ENCODE measurements at regions not wholly inside any gene's neighbourhood (a gene's known extent, or its start where the extent isn't known, plus 50 kb on each side); places are given as distances from the start of the nearest gene placed in this dataset.
A peak's percentile ranks its signal among the peaks of the same experiment; 100 is the strongest.

DNA sequence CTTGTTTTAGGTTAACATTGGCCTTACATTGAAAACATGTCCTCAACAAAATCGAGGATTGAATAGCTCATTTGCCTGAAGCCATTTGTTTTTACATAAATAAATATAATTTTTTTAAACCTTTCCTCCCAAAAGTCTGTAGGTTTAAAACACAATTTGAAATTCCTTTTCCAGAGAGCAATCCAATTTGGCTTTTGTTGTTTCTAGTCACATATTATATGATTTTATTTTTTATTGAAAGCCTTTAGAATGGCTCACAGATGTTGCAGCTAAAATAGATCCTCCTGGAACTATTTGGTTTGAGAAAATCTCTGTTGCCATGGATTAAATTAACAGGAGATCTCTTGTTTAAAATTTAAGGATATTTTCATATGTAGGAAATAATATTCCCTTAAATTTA lies 512.6 kb downstream of the KLF5 start:
- H3K4me3 Mint-ChIP-seq (ENCODE audit: unreplicated experiment): no peak overlapping the region
- TF ChIP-seq, protein P1, sequence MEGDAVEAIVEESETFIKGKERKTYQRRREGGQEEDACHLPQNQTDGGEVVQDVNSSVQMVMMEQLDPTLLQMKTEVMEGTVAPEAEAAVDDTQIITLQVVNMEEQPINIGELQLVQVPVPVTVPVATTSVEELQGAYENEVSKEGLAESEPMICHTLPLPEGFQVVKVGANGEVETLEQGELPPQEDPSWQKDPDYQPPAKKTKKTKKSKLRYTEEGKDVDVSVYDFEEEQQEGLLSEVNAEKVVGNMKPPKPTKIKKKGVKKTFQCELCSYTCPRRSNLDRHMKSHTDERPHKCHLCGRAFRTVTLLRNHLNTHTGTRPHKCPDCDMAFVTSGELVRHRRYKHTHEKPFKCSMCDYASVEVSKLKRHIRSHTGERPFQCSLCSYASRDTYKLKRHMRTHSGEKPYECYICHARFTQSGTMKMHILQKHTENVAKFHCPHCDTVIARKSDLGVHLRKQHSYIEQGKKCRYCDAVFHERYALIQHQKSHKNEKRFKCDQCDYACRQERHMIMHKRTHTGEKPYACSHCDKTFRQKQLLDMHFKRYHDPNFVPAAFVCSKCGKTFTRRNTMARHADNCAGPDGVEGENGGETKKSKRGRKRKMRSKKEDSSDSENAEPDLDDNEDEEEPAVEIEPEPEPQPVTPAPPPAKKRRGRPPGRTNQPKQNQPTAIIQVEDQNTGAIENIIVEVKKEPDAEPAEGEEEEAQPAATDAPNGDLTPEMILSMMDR (IDR thresholded peaks at IDR 0.05; ENCODE audit: unreplicated experiment): no peak
- CTCF ChIA-PET: interaction anchor here (0.7 to 1.3 kb wide), 2 partner anchors 51 to 97 kb away, joined by 3 read pairs; no protein-coding TSS in a partner anchor
- H3K27me3 Mint-ChIP-seq (ENCODE audit: insufficient read depth, unreplicated experiment): no peaks in the 10 kb centered on the region
- H3K36me3 Mint-ChIP-seq (ENCODE audit: insufficient read depth, unreplicated experiment): no peaks in the 10 kb centered on the region
- intact Hi-C loops (cut with micrococcal nuclease): no loop called here
- BruUV-seq (replicated peaks): no TSS peak
- no peaks in the 10 kb centered on the region for H3K4me1 Mint-ChIP-seq (ENCODE audit: insufficient read depth, unreplicated experiment)
- H3K9me3 Mint-ChIP-seq (ENCODE audit: unreplicated experiment): peaks cover 12% of the 10 kb centered on the region
- POLR2A ChIA-PET: interaction anchor here (0.6 to 1.1 kb wide), 3 partner anchors 10 to 201 kb away, joined by 3 to 4 read pairs (median 3); no protein-coding TSS in a partner anchor
- H3K27ac Mint-ChIP-seq (ENCODE audit: low read depth, unreplicated experiment): no peak overlapping the region
- no peak for DNase-seq (ENCODE audit: unreplicated experiment)

DNA sequence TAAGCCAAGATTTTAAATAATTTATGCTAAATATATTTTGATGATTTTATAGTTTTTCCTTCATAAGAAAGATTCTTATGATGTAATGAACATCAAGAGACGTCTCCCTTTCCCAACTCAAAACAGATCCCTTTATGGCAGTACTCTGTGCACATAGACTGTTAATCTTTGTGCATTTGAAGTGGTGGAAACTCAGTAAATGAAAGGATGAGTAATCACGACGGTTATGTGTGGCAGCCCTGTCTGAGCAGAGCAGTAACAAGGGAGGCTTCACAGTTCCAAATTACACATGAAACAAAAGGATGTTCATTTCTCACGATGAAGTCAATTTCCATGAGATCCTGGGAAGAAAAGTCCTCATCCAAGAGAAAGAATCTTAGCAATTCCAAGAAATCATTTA lies 498.1 kb downstream of the KLF5 start:
- intact Hi-C loops (cut with micrococcal nuclease): no loop called here
- no TSS peak for BruUV-seq (replicated peaks)
- no peaks in the 10 kb centered on the region for H3K4me1 Mint-ChIP-seq (ENCODE audit: insufficient read depth, unreplicated experiment)
- peak; percentile 11 for DNase-seq (ENCODE audit: unreplicated experiment)
- H3K27ac Mint-ChIP-seq (ENCODE audit: low read depth, unreplicated experiment): no peak overlapping the region
- ChIA-PET POLR2A (no interaction called here), CTCF (interaction anchor here (0.6 to 1.2 kb wide), 2 partner anchors 9 to 487 kb away, joined by 3 read pairs; no protein-coding TSS in a partner anchor)
- no peaks in the 10 kb centered on the region for H3K9me3 Mint-ChIP-seq (ENCODE audit: unreplicated experiment)
- TF ChIP-seq, protein P1 (IDR thresholded peaks at IDR 0.05; ENCODE audit: unreplicated experiment): no peak
- no peaks in the 10 kb centered on the region for H3K27me3 Mint-ChIP-seq (ENCODE audit: insufficient read depth, unreplicated experiment)
- H3K36me3 Mint-ChIP-seq (ENCODE audit: insufficient read depth, unreplicated experiment): no peaks in the 10 kb centered on the region
- no peak overlapping the region for H3K4me3 Mint-ChIP-seq (ENCODE audit: unreplicated experiment)

DNA sequence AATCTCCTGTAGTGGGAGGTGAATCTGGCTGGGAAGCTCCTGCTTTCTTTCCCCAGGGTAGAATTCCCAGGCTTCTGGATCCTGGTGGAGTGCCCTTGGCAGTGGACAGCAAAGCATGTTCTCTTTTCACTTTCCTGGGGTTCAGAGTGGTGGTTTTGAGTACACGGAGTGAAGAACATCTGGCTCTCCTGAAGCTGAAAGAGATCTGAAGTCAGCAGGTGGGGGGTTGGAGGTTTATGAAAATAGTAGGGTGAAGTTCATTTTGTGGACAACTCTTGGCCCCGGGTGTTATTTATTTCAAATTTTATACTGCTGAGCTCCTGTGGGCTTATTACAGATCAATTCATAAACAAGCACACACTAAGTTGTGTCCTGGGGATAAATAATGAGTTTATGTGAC lies 497.3 kb downstream of the KLF5 start:
- POLR2A ChIA-PET: interaction anchor here (1.2 kb wide), 1 partner anchor 17 kb away, joined by 5 read pairs; no protein-coding TSS in a partner anchor
- no peaks in the 10 kb centered on the region for H3K27me3 Mint-ChIP-seq (ENCODE audit: insufficient read depth, unreplicated experiment)
- BruUV-seq (replicated peaks): no TSS peak
- DNase-seq (ENCODE audit: unreplicated experiment): no peak
- H3K36me3 Mint-ChIP-seq (ENCODE audit: insufficient read depth, unreplicated experiment): no peaks in the 10 kb centered on the region
- CTCF ChIA-PET: interaction anchor here (0.6 to 1.2 kb wide), 2 partner anchors 8 to 45 kb away, joined by 3 read pairs; no protein-coding TSS in a partner anchor
- H3K4me1 Mint-ChIP-seq (ENCODE audit: insufficient read depth, unreplicated experiment): no peaks in the 10 kb centered on the region
- intact Hi-C loops (cut with micrococcal nuclease): no loop called here
- H3K27ac Mint-ChIP-seq (ENCODE audit: low read depth, unreplicated experiment): no peak overlapping the region
- TF ChIP-seq, protein P1 (IDR thresholded peaks at IDR 0.05; ENCODE audit: unreplicated experiment): no peak
- no peaks in the 10 kb centered on the region for H3K9me3 Mint-ChIP-seq (ENCODE audit: unreplicated experiment)
- no peak overlapping the region for H3K4me3 Mint-ChIP-seq (ENCODE audit: unreplicated experiment)

DNA sequence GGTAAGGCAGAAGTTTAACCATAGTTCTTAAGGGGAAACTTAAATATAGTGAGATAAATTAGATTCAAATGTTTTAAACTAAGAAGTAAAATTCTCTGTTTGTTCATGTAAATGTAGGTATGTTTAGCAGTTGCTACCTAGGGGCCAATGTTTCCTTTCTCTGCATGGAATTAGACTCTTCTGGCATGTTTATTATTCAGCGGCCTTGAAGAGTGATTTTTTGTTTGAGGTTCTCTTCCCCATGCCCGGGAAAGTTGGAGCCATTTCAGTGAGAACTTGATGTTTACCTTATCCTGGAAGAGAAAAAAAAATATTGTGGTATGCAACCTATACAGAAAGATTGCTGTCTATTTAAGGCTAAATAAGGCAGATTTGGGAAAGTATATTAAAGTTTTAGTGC lies 492.9 kb downstream of the KLF5 start:
- TF ChIP-seq, protein P1 (IDR thresholded peaks at IDR 0.05; ENCODE audit: unreplicated experiment): no peak
- DNase-seq (ENCODE audit: unreplicated experiment): no peak
- no peaks in the 10 kb centered on the region for H3K27me3 Mint-ChIP-seq (ENCODE audit: insufficient read depth, unreplicated experiment)
- POLR2A ChIA-PET: no interaction called here
- H3K9me3 Mint-ChIP-seq (ENCODE audit: unreplicated experiment): no peaks in the 10 kb centered on the region
- no peak overlapping the region for H3K27ac Mint-ChIP-seq (ENCODE audit: low read depth, unreplicated experiment)
- H3K36me3 Mint-ChIP-seq (ENCODE audit: insufficient read depth, unreplicated experiment): no peaks in the 10 kb centered on the region
- intact Hi-C loops (cut with micrococcal nuclease): no loop called here
- no peak overlapping the region for H3K4me3 Mint-ChIP-seq (ENCODE audit: unreplicated experiment)
- no peaks in the 10 kb centered on the region for H3K4me1 Mint-ChIP-seq (ENCODE audit: insufficient read depth, unreplicated experiment)
- no TSS peak for BruUV-seq (replicated peaks)
- CTCF ChIA-PET: interaction anchor here (0.6 to 0.8 kb wide), 2 partner anchors 8 to 15 kb away, joined by 3 read pairs; no protein-coding TSS in a partner anchor
